Uterus (tissue), 2 donors: ENCODE measurements at regions not wholly inside any gene's neighbourhood (a gene's known extent, or its start where the extent isn't known, plus 50 kb on each side); places are given as distances from the start of the nearest gene placed in this dataset.

Experiments used
- CTCF ChIP-seq, 4 experiments: fragments of 200-600 bp in 2 of 4; fragments of 450-650 bp in 2 of 4; sonication (generic) in 2 of 4; IDR thresholded peaks; one replicate each; pipeline ENCODE4 v1.5.1; 2016 to 2019; ENCODE audit warnings: antibody characterized with exemption in 4 of 4, mild to moderate bottlenecking in 2 of 4, moderate library complexity in 1 of 4
- POLR2A ChIP-seq, 2 donors: fragments of 450-650 bp; IDR thresholded peaks; one replicate each; pipeline ENCODE4 v1.6.1; 2016; ENCODE audit warnings: antibody characterized with exemption in 2 of 2, mild to moderate bottlenecking in 1 of 2, moderate library complexity in 1 of 2

DNA sequence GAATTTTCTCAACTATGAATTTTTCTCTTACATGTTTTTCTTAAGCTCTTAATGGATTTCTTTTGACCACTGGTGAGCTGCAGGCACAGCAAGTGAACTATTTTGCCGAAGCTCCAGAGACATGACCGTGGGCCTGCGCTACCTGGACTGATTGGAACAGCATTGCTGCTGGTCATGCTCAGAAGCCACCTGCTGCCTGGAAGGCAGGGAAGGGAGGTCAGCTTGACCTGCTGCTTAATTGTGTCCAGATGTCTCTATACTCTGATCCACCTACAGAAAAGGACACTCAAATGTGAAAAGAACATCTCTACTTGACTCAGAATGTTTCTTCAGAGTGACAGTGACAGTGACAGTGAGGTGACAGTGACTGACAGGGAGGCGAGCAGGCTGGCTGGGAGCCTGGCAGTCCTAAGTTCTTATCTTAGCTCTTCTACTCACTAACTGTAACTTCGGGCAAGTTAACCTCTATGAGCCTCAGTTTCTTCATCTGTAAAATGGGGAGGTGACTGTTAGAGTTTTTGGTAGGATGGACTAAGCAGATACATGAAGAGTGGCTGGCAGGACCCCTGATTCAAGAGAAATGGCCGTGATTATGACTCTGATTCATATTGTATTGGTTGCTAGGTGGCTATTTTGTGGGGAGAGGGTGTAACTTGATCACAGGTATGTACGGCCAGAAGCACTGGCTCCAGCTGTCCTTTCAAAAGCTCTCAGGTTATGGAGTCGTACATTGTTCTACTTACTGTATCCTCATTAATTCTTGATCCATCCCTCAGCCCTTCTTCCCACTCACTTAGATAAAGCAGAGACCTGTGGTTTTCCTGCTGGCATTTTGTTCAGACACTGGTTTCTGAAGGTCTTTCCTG, 54.8 kb upstream of the DLG1 start:
- no peak for TF ChIP-seq CTCF (IDR thresholded peaks at IDR 0.05)
- TF ChIP-seq POLR2A (IDR thresholded peaks at IDR 0.05): no peak
